ENCODE measurements at regions not wholly inside any gene's neighbourhood (a gene's known extent, or its start where the extent isn't known, plus 50 kb on each side); places are given as distances from the start of the nearest gene placed in this dataset.

DNA sequence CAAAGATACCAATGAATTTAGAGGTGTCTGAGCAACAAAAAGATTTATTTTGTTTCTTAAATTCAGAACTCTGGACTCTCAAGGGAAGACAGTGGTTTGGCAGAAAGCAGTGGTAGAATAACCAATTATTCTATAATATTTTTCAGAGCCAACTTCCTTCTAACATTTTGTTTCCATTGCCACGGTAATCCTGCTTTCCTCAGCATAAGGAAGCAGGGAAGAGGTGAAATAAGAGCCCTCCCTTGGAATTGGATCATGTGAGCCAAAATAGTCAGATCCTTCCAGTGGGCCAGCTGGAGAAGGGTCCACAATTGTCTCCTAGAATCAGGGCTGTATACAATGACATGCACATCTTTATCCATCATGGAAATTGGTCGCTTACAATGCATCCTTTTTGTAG is 130.0 kb upstream of the MAP1B start (continued):
- TF ChIP-seq, protein P1, sequence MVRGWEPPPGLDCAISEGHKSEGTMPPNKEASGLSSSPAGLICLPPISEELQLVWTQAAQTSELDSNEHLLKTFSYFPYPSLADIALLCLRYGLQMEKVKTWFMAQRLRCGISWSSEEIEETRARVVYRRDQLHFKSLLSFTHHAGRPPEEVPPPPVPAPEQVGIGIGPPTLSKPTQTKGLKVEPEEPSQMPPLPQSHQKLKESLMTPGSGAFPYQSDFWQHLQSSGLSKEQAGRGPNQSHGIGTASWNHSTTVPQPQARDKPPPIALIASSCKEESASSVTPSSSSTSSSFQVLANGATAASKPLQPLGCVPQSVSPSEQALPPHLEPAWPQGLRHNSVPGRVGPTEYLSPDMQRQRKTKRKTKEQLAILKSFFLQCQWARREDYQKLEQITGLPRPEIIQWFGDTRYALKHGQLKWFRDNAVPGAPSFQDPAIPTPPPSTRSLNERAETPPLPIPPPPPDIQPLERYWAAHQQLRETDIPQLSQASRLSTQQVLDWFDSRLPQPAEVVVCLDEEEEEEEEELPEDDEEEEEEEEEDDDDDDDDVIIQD (CRISPR knock-in tag; IDR thresholded peaks at IDR 0.05; ENCODE audit: low read depth): no peak
- TF ChIP-seq KLF11 (CRISPR knock-in tag; IDR thresholded peaks at IDR 0.05) (no peak), ZNF703 (CRISPR knock-in tag; IDR thresholded peaks at IDR 0.05; ENCODE audit: borderline replicate concordance) (no peak), ZNF567 (CRISPR knock-in tag; IDR thresholded peaks at IDR 0.05; ENCODE audit: borderline replicate concordance) (no peak)

DNA sequence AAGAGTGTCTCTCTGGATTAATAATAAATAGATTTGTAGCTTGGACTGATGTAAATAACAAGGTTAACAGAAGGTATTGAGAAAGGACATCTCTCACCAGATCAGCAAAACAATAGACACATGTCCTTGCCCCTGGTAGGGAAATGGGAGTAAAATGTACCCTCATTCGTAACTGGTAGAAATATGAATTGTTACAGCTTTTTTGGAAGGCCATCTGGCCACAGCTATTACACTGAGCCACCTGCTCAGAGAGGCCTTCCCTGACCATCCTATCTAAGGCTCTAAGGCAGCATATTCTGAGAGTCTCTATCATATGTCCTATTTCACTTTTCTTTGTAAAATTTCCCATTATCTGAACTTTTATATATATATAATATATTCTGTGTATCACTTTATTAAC is 129.1 kb upstream of the MAP1B start:
- no peak overlapping the region for H3K9ac ChIP-seq (ENCODE audit: insufficient read depth, low read depth, low read length)
- no peaks in the 10 kb centered on the region for H4K20me1 ChIP-seq (ENCODE audit: insufficient read depth, low read length)
- no peaks in the 10 kb centered on the region for H3K36me3 ChIP-seq (replicated peaks in 1 of 2; ENCODE audit: control insufficient read depth in 1 of 2, insufficient read depth in 2 of 2, low read length in 2 of 2)
- BruUV-seq (replicated peaks): no TSS peak
- ChIA-PET CTCF (ENCODE audit: low intra/inter-chr PET ratio, low total read pairs) (no interaction called here), POLR2A (no interaction called here)
- no peak for TF ChIP-seq ZNF367 (CRISPR knock-in tag; IDR thresholded peaks at IDR 0.05; ENCODE audit: borderline replicate concordance)
- no peak for TF ChIP-seq ZNF292 (CRISPR knock-in tag; IDR thresholded peaks at IDR 0.05; ENCODE audit: borderline replicate concordance, low read depth)
- intact Hi-C loops (cut with micrococcal nuclease; ENCODE audit: unreplicated experiment) (no loop called here), in situ Hi-C loops (cut with HindIII; ENCODE audit: extremely low pct_ligation_motif_present, low pct_unique_long_range_greater_than_20kb) (no loop called here)
- no peak overlapping the region for H3K4me2 ChIP-seq (ENCODE audit: low read depth, low read length)
- peaks cover 18% of the 10 kb centered on the region for H3K4me1 ChIP-seq (ENCODE audit: insufficient read depth, low read length)
- no peak for DNase-seq (ENCODE audit: low spot score)
- WGBS (ENCODE audit: low lambda C conversion rate): 9% methylated on average over 1 of the region's 1 CpG
- H3K9me3 ChIP-seq (ENCODE audit: low read length): no peaks in the 10 kb centered on the region
- H3K4me3 ChIP-seq (replicated peaks in 1 of 3; ENCODE audit: insufficient read depth in 1 of 3, low read depth in 2 of 3, low read length in 3 of 3): no peak overlapping the region
- H3K79me2 ChIP-seq (ENCODE audit: insufficient read depth, low read length): no peaks in the 10 kb centered on the region
- no peaks in the 10 kb centered on the region for H3K27me3 ChIP-seq (ENCODE audit: control insufficient read depth in 1 of 2, insufficient read depth in 2 of 2, low read length in 2 of 2)
- no peak for ATAC-seq
- H2AFZ ChIP-seq (ENCODE audit: low read length): no peak overlapping the region
- no peak for FAIRE-seq
- H3K27ac ChIP-seq (ENCODE audit: extremely low read length, insufficient read depth, low read length): no peak overlapping the region
